Fibroblast of skin of left quadriceps (primary cell): ENCODE measurements at regions not wholly inside any gene's neighbourhood (a gene's known extent, or its start where the extent isn't known, plus 50 kb on each side); places are given as distances from the start of the nearest gene placed in this dataset.
"Not testable (repeated sequence)": the region's sequence is repeated elsewhere in the genome, so short reads cannot be mapped to it uniquely, and the experiment has no call there.

Source experiments
- DNase-seq, 2 experiments: peaks; one replicate each; pipeline ENCODE4 v3.0.0-alpha.2; 2013; ENCODE audit warnings: low read depth in 2 of 2

- DNase-seq: no peak
Observed at GRCh38 chr7:81064426-81064825, 145.6 kb upstream of the SEMA3C start.

GRCh38 chr7:81062755-81063154, 143.9 kb upstream of the SEMA3C start:
- no peak for DNase-seq

GRCh38 chr7:81057469-81057868, 138.6 kb upstream of the SEMA3C start:
- not testable (repeated sequence) for DNase-seq

- DNase-seq: no peak
Observed at GRCh38 chr7:81053623-81054022, 134.8 kb upstream of the SEMA3C start.

- DNase-seq: no peak
Observed at GRCh38 chr7:81051811-81052413, 133.1 kb upstream of the SEMA3C start.

- DNase-seq: no peak
Observed at GRCh38 chr7:81045491-81046030, 126.7 kb upstream of the SEMA3C start.

- DNase-seq: not testable (repeated sequence)
Observed at GRCh38 chr7:81042646-81043045, 123.8 kb upstream of the SEMA3C start.

- no peak for DNase-seq
Observed at GRCh38 chr7:81040496-81040895, 121.6 kb upstream of the SEMA3C start.

- DNase-seq: no peak
Observed at GRCh38 chr7:81036871-81037270, 118.0 kb upstream of the SEMA3C start.

GRCh38 chr7:81036057-81036456, 117.2 kb upstream of the SEMA3C start:
- no peak for DNase-seq

- no peak for DNase-seq
Observed at GRCh38 chr7:81031996-81032395, 113.1 kb upstream of the SEMA3C start.

- no peak for DNase-seq
Observed at GRCh38 chr7:81031243-81031642, 112.4 kb upstream of the SEMA3C start.

GRCh38 chr7:81030472-81030871, 111.6 kb upstream of the SEMA3C start:
- no peak for DNase-seq

GRCh38 chr7:81029511-81029910, 110.7 kb upstream of the SEMA3C start:
- no peak for DNase-seq

GRCh38 chr7:81025360-81025759, 106.5 kb upstream of the SEMA3C start:
- no peak for DNase-seq

GRCh38 chr7:81014908-81015307, 96.1 kb upstream of the SEMA3C start:
- no peak for DNase-seq

GRCh38 chr7:81014266-81014665, 95.4 kb upstream of the SEMA3C start:
- peak; percentile 16 for DNase-seq

- peak; percentile 50 to 56 for DNase-seq
Observed at GRCh38 chr7:81013083-81013817, 94.4 kb upstream of the SEMA3C start.

- no peak for DNase-seq
Observed at GRCh38 chr7:81008901-81009300, 90.0 kb upstream of the SEMA3C start.

GRCh38 chr7:81007051-81007450, 88.2 kb upstream of the SEMA3C start:
- no peak for DNase-seq

GRCh38 chr7:81005254-81005653, 86.4 kb upstream of the SEMA3C start:
- no peak for DNase-seq

- DNase-seq: no peak
Observed at GRCh38 chr7:81004098-81004497, 85.2 kb upstream of the SEMA3C start.

- no peak for DNase-seq
Observed at GRCh38 chr7:81003326-81003725, 84.5 kb upstream of the SEMA3C start.
